ENCODE measurements at regions not wholly inside any gene's neighbourhood (a gene's known extent, or its start where the extent isn't known, plus 50 kb on each side); places are given as distances from the start of the nearest gene placed in this dataset.

GRCh38 chr6:80550281-80550680 is 443.8 kb downstream of the BCKDHB start:
- no peaks in the 10 kb centered on the region for H3K9me3 ChIP-seq (replicated peaks; ENCODE audit: low read length)
- H3K36me3 ChIP-seq (ENCODE audit: insufficient read depth, low read length) = no peaks in the 10 kb centered on the region
- no peak overlapping the region for H3K9ac ChIP-seq (ENCODE audit: low read depth, low read length)
- H3K4me1 ChIP-seq (ENCODE audit: control insufficient read depth, insufficient read depth, low read length) = peaks cover 42% of the 10 kb centered on the region
- no peaks in the 10 kb centered on the region for H3K27me3 ChIP-seq (ENCODE audit: control insufficient read depth, insufficient read depth, low read length)
- H3K4me3 ChIP-seq (ENCODE audit: low read length) = no peak overlapping the region
- H3K4me2 ChIP-seq (ENCODE audit: low read length) = no peak overlapping the region

GRCh38 chr6:80548532-80548931 is 442.1 kb downstream of the BCKDHB start:
- Histone ChIP-seq H3K4me1 (ENCODE audit: control insufficient read depth, insufficient read depth, low read length) (peaks cover 59% of the 10 kb centered on the region), H3K4me2 (ENCODE audit: low read length) (peak overlapping the region; percentile 62), H3K9me3 (replicated peaks; ENCODE audit: low read length) (no peaks in the 10 kb centered on the region), H3K36me3 (ENCODE audit: insufficient read depth, low read length) (no peaks in the 10 kb centered on the region), H3K9ac (ENCODE audit: low read depth, low read length) (peak overlapping the region; percentile 72), H3K4me3 (ENCODE audit: low read length) (no peak overlapping the region), H3K27me3 (ENCODE audit: control insufficient read depth, insufficient read depth, low read length) (no peaks in the 10 kb centered on the region)

GRCh38 chr6:80547827-80548226 is 441.4 kb downstream of the BCKDHB start:
- Histone ChIP-seq H3K9ac (ENCODE audit: low read depth, low read length) (peak overlapping the region; percentile 72), H3K9me3 (replicated peaks; ENCODE audit: low read length) (no peaks in the 10 kb centered on the region), H3K36me3 (ENCODE audit: insufficient read depth, low read length) (no peaks in the 10 kb centered on the region), H3K27me3 (ENCODE audit: control insufficient read depth, insufficient read depth, low read length) (no peaks in the 10 kb centered on the region), H3K4me1 (ENCODE audit: control insufficient read depth, insufficient read depth, low read length) (peaks cover 66% of the 10 kb centered on the region), H3K4me3 (ENCODE audit: low read length) (no peak overlapping the region), H3K4me2 (ENCODE audit: low read length) (peak overlapping the region; percentile 62)

GRCh38 chr6:80544976-80545722 is 438.7 kb downstream of the BCKDHB start:
- Histone ChIP-seq H3K4me2 (ENCODE audit: low read length) (peak overlapping the region; percentile 26), H3K36me3 (ENCODE audit: insufficient read depth, low read length) (no peaks in the 10 kb centered on the region), H3K4me3 (ENCODE audit: low read length) (no peak overlapping the region), H3K4me1 (ENCODE audit: control insufficient read depth, insufficient read depth, low read length) (peaks cover 93% of the 10 kb centered on the region), H3K9ac (ENCODE audit: low read depth, low read length) (peak overlapping the region; percentile 62), H3K27me3 (ENCODE audit: control insufficient read depth, insufficient read depth, low read length) (no peaks in the 10 kb centered on the region), H3K9me3 (replicated peaks; ENCODE audit: low read length) (no peaks in the 10 kb centered on the region)

GRCh38 chr6:80544555-80544954 is 438.1 kb downstream of the BCKDHB start:
- H3K4me3 ChIP-seq (ENCODE audit: low read length) = peak overlapping the region; percentile 1
- no peaks in the 10 kb centered on the region for H3K36me3 ChIP-seq (ENCODE audit: insufficient read depth, low read length)
- peak overlapping the region; percentile 62 for H3K9ac ChIP-seq (ENCODE audit: low read depth, low read length)
- H3K27me3 ChIP-seq (ENCODE audit: control insufficient read depth, insufficient read depth, low read length) = no peaks in the 10 kb centered on the region
- H3K9me3 ChIP-seq (replicated peaks; ENCODE audit: low read length) = no peaks in the 10 kb centered on the region
- peak overlapping the region; percentile 26 for H3K4me2 ChIP-seq (ENCODE audit: low read length)
- peaks cover 97% of the 10 kb centered on the region for H3K4me1 ChIP-seq (ENCODE audit: control insufficient read depth, insufficient read depth, low read length)

- H3K27me3 ChIP-seq (ENCODE audit: control insufficient read depth, insufficient read depth, low read length) = no peaks in the 10 kb centered on the region
- no peaks in the 10 kb centered on the region for H3K36me3 ChIP-seq (ENCODE audit: insufficient read depth, low read length)
- peak overlapping the region; percentile 62 for H3K9ac ChIP-seq (ENCODE audit: low read depth, low read length)
- H3K4me3 ChIP-seq (ENCODE audit: low read length) = peak overlapping the region; percentile 1
- H3K4me1 ChIP-seq (ENCODE audit: control insufficient read depth, insufficient read depth, low read length) = peaks cover 89% of the 10 kb centered on the region
- peak overlapping the region; percentile 26 for H3K4me2 ChIP-seq (ENCODE audit: low read length)
- H3K9me3 ChIP-seq (replicated peaks; ENCODE audit: low read length) = no peaks in the 10 kb centered on the region
Observed at GRCh38 chr6:80543598-80544222, 437.2 kb downstream of the BCKDHB start.

- Histone ChIP-seq H3K27me3 (ENCODE audit: control insufficient read depth, insufficient read depth, low read length) (no peaks in the 10 kb centered on the region), H3K36me3 (ENCODE audit: insufficient read depth, low read length) (no peaks in the 10 kb centered on the region), H3K9me3 (replicated peaks; ENCODE audit: low read length) (no peaks in the 10 kb centered on the region), H3K4me3 (ENCODE audit: low read length) (no peak overlapping the region), H3K9ac (ENCODE audit: low read depth, low read length) (peak overlapping the region; percentile 34), H3K4me1 (ENCODE audit: control insufficient read depth, insufficient read depth, low read length) (peaks cover 84% of the 10 kb centered on the region), H3K4me2 (ENCODE audit: low read length) (peak overlapping the region; percentile 3)
Observed at GRCh38 chr6:80543151-80543550, 436.7 kb downstream of the BCKDHB start.

- Histone ChIP-seq H3K4me1 (ENCODE audit: control insufficient read depth, insufficient read depth, low read length) (peaks cover 73% of the 10 kb centered on the region), H3K9ac (ENCODE audit: low read depth, low read length) (peak overlapping the region; percentile 43)
Observed at GRCh38 chr6:80541886-80542285, 435.4 kb downstream of the BCKDHB start.

GRCh38 chr6:80541181-80541580 is 434.7 kb downstream of the BCKDHB start:
- peak overlapping the region; percentile 43 for H3K9ac ChIP-seq (ENCODE audit: low read depth, low read length)
- peaks cover under 1% of the 10 kb centered on the region for H3K9me3 ChIP-seq (replicated peaks; ENCODE audit: low read length)
- H3K4me3 ChIP-seq (ENCODE audit: low read length) = no peak overlapping the region
- no peaks in the 10 kb centered on the region for H3K27me3 ChIP-seq (ENCODE audit: control insufficient read depth, insufficient read depth, low read length)
- peak overlapping the region; percentile 34 for H3K4me2 ChIP-seq (ENCODE audit: low read length)
- no peaks in the 10 kb centered on the region for H3K36me3 ChIP-seq (ENCODE audit: insufficient read depth, low read length)
- peaks cover 66% of the 10 kb centered on the region for H3K4me1 ChIP-seq (ENCODE audit: control insufficient read depth, insufficient read depth, low read length)

More at GRCh38 chr6:80541886-80542285, 435.4 kb downstream of the BCKDHB start:
- Histone ChIP-seq H3K4me3 (ENCODE audit: low read length) (no peak overlapping the region), H3K27me3 (ENCODE audit: control insufficient read depth, insufficient read depth, low read length) (no peaks in the 10 kb centered on the region), H3K9me3 (replicated peaks; ENCODE audit: low read length) (no peaks in the 10 kb centered on the region), H3K4me2 (ENCODE audit: low read length) (peak overlapping the region; percentile 34), H3K36me3 (ENCODE audit: insufficient read depth, low read length) (no peaks in the 10 kb centered on the region)

- Histone ChIP-seq H3K4me1 (ENCODE audit: control insufficient read depth, insufficient read depth, low read length) (peaks cover 62% of the 10 kb centered on the region), H3K4me2 (ENCODE audit: low read length) (peak overlapping the region; percentile 34), H3K36me3 (ENCODE audit: insufficient read depth, low read length) (no peaks in the 10 kb centered on the region), H3K4me3 (ENCODE audit: low read length) (peak overlapping the region; percentile 12), H3K9me3 (replicated peaks; ENCODE audit: low read length) (peaks cover 3% of the 10 kb centered on the region), H3K27me3 (ENCODE audit: control insufficient read depth, insufficient read depth, low read length) (no peaks in the 10 kb centered on the region), H3K9ac (ENCODE audit: low read depth, low read length) (peak overlapping the region; percentile 40)
Observed at GRCh38 chr6:80540700-80541099, 434.2 kb downstream of the BCKDHB start.

GRCh38 chr6:80537118-80537972 is 430.9 kb downstream of the BCKDHB start:
- H3K4me1 ChIP-seq (ENCODE audit: control insufficient read depth, insufficient read depth, low read length) = peaks cover 29% of the 10 kb centered on the region
- no peak overlapping the region for H3K4me3 ChIP-seq (ENCODE audit: low read length)
- H3K27me3 ChIP-seq (ENCODE audit: control insufficient read depth, insufficient read depth, low read length) = no peaks in the 10 kb centered on the region
- H3K9ac ChIP-seq (ENCODE audit: low read depth, low read length) = no peak overlapping the region
- H3K36me3 ChIP-seq (ENCODE audit: insufficient read depth, low read length) = no peaks in the 10 kb centered on the region
- H3K4me2 ChIP-seq (ENCODE audit: low read length) = no peak overlapping the region
- peaks cover 3% of the 10 kb centered on the region for H3K9me3 ChIP-seq (replicated peaks; ENCODE audit: low read length)
